ENCODE measurements at regions not wholly inside any gene's neighbourhood (a gene's known extent, or its start where the extent isn't known, plus 50 kb on each side); places are given as distances from the start of the nearest gene placed in this dataset.

GRCh38 chr12:47504775-47505446 is 200.9 kb downstream of the RPAP3 start:
- TF ChIP-seq CTCF (IDR thresholded peaks at IDR 0.05) (no peak), POLR2A (IDR thresholded peaks at IDR 0.05) (no peak)
